PC-9 (cell line): ENCODE measurements at regions not wholly inside any gene's neighbourhood (a gene's known extent, or its start where the extent isn't known, plus 50 kb on each side); places are given as distances from the start of the nearest gene placed in this dataset.

Experiments
- EZH2 ChIP-seq: fragments of 200-600 bp; sonication (generic); IDR thresholded peaks from 2 replicates; pipeline ENCODE4 v1.8.0; 2017; ENCODE audit warnings: antibody characterized with exemption, low read depth
- TF ChIP-seq, protein P1 (sequence below): fragments of 200-600 bp; sonication (generic); conservative IDR thresholded peaks from 2 replicates; pipeline ENCODE4 v1.6.1; 2017; ENCODE audit warnings: mixed run types, antibody characterized with exemption, mild to moderate bottlenecking, moderate library complexity

DNA sequence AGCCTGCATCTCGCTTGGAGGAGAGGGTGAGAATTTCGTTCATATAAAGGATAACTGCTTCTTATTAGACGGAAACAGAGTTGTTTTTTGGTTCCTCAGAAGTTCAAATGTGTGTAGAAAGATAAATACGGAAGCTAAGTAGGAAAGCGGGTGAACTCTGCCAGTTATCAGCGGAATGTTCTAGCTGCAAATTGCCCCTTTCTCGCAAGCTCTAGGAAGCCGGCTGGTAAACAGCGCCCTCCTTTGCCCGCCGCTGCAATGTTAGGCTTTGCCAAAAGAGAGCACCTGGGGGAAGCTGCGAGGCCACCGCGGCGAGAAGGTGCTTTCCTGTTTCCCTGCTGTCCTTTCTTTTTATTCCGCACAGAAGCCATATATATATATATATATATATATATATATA is 67.0 kb downstream of the IGLL5 start:
- TF ChIP-seq, protein P1, sequence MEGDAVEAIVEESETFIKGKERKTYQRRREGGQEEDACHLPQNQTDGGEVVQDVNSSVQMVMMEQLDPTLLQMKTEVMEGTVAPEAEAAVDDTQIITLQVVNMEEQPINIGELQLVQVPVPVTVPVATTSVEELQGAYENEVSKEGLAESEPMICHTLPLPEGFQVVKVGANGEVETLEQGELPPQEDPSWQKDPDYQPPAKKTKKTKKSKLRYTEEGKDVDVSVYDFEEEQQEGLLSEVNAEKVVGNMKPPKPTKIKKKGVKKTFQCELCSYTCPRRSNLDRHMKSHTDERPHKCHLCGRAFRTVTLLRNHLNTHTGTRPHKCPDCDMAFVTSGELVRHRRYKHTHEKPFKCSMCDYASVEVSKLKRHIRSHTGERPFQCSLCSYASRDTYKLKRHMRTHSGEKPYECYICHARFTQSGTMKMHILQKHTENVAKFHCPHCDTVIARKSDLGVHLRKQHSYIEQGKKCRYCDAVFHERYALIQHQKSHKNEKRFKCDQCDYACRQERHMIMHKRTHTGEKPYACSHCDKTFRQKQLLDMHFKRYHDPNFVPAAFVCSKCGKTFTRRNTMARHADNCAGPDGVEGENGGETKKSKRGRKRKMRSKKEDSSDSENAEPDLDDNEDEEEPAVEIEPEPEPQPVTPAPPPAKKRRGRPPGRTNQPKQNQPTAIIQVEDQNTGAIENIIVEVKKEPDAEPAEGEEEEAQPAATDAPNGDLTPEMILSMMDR = 0 out of 2 replicates have a peak, but pooled peaks have one; percentile 19
- TF ChIP-seq EZH2 = no peak
